SK-N-SH (cell line): ENCODE measurements at regions not wholly inside any gene's neighbourhood (a gene's known extent, or its start where the extent isn't known, plus 50 kb on each side); places are given as distances from the start of the nearest gene placed in this dataset.

Experiments used
- CTCF ChIP-seq: fragments of 200-600 bp; sonication (generic); IDR thresholded peaks from 2 replicates; pipeline ENCODE4 v1.6.1; 2017; ENCODE audit warnings: antibody characterized with exemption, mild to moderate bottlenecking, moderate library complexity
- EP300 ChIP-seq, 2 experiments: IDR thresholded peaks; 2 replicates each; pipeline versions ENCODE4 v1.4.0 to v1.6.1; 2012; ENCODE audit warnings: borderline replicate concordance in 1 of 2, low read depth in 1 of 2, low read length in 1 of 2
- EZH2phosphoT487 ChIP-seq: fragments of 200-600 bp; sonication (generic); IDR thresholded peaks from 2 replicates; pipeline ENCODE4 v1.6.1; 2017; ENCODE audit warnings: low read depth, mixed run types, mild to moderate bottlenecking, antibody characterized with exemption, moderate library complexity, borderline replicate concordance
- JUND ChIP-seq: IDR thresholded peaks from 2 replicates; pipeline ENCODE4 v1.4.0; 2012
- MAX ChIP-seq: IDR thresholded peaks from 2 replicates; pipeline ENCODE4 v1.4.0; 2012; ENCODE audit warnings: low read depth
- RAD21 ChIP-seq: IDR thresholded peaks from 2 replicates; pipeline ENCODE4 v1.6.1; 2012; ENCODE audit warnings: mild to moderate bottlenecking, low read length
- TAF1 ChIP-seq: IDR thresholded peaks from 2 replicates; pipeline ENCODE4 v1.6.1; 2012; ENCODE audit warnings: low read depth, mild to moderate bottlenecking, low read length, moderate library complexity, borderline replicate concordance
- TEAD4 ChIP-seq: IDR thresholded peaks from 2 replicates; pipeline ENCODE4 v1.4.0; 2012; ENCODE audit warnings: mild to moderate bottlenecking, borderline replicate concordance; ENCODE audit not compliant: insufficient read depth
- YY1 ChIP-seq: IDR thresholded peaks from 2 replicates; pipeline ENCODE4 v1.4.0; 2012; ENCODE audit warnings: low read depth, mild to moderate bottlenecking
- TF ChIP-seq, protein P1 (sequence below): IDR thresholded peaks from 2 replicates; pipeline ENCODE4 v1.6.1; 2012; ENCODE audit warnings: mild to moderate bottlenecking, low read depth, low read length, moderate library complexity

DNA sequence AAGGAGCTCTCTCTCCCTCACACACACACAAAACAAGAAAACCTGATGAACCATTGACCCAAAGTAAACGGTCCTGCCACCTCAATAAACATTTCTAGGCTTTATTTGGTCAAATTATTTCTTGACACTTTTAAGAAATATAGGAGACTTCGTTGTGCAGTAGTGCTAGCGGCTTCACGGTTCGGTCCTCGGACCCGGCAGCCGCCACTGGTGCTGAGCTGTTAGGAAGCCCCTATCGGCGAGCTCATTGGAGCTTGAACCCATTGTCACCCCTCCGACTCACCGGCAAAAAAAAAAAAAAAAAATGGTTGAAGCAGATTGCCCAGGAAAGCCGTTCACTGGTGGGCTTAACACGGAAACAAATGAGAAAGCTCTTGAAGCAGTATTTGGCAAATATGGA lies 1695.6 kb upstream of the ACO1 start:
- TF ChIP-seq CTCF: no peak
- no peak for TF ChIP-seq EZH2phosphoT487
- no peak for TF ChIP-seq EP300 (IDR thresholded peaks at IDR 0.05; ENCODE audit: borderline replicate concordance in 1 of 2, low read depth in 1 of 2, low read length in 1 of 2)
- TF ChIP-seq, protein P1, sequence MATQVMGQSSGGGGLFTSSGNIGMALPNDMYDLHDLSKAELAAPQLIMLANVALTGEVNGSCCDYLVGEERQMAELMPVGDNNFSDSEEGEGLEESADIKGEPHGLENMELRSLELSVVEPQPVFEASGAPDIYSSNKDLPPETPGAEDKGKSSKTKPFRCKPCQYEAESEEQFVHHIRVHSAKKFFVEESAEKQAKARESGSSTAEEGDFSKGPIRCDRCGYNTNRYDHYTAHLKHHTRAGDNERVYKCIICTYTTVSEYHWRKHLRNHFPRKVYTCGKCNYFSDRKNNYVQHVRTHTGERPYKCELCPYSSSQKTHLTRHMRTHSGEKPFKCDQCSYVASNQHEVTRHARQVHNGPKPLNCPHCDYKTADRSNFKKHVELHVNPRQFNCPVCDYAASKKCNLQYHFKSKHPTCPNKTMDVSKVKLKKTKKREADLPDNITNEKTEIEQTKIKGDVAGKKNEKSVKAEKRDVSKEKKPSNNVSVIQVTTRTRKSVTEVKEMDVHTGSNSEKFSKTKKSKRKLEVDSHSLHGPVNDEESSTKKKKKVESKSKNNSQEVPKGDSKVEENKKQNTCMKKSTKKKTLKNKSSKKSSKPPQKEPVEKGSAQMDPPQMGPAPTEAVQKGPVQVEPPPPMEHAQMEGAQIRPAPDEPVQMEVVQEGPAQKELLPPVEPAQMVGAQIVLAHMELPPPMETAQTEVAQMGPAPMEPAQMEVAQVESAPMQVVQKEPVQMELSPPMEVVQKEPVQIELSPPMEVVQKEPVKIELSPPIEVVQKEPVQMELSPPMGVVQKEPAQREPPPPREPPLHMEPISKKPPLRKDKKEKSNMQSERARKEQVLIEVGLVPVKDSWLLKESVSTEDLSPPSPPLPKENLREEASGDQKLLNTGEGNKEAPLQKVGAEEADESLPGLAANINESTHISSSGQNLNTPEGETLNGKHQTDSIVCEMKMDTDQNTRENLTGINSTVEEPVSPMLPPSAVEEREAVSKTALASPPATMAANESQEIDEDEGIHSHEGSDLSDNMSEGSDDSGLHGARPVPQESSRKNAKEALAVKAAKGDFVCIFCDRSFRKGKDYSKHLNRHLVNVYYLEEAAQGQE: no peak
- no peak for TF ChIP-seq YY1
- TF ChIP-seq TEAD4: no peak
- TF ChIP-seq MAX: no peak
- TF ChIP-seq RAD21: no peak
- TF ChIP-seq TAF1: no peak
- TF ChIP-seq JUND: no peak
